Heart left ventricle (tissue), 13 donors: ENCODE measurements at regions not wholly inside any gene's neighbourhood (a gene's known extent, or its start where the extent isn't known, plus 50 kb on each side); places are given as distances from the start of the nearest gene placed in this dataset.

Experiments
- POLR2A ChIP-seq, 2 donors: fragments of 450-650 bp; IDR thresholded peaks; one replicate each; pipeline ENCODE4 v1.6.1; 2017; ENCODE audit warnings: antibody characterized with exemption in 2 of 2, mild to moderate bottlenecking in 2 of 2, moderate library complexity in 2 of 2
- TF ChIP-seq, protein P1 (sequence below), 12 donors: fragments of 200-600 bp; sonication (generic) in 4 of 12; IDR thresholded peaks; one replicate each; pipeline versions ENCODE4 v1.5.0 to v1.8.0; 2018 to 2022; ENCODE audit warnings: antibody characterized with exemption in 12 of 12, mild to moderate bottlenecking in 5 of 12
- donor health status: ischemic (EF 13 %, LVEDD 7.1; RV severe dilation, severe dysfunction).
- donor health status: DM: no; HTN: yes; CAD: no.
- donor health status: DM: no; HTN: no; CAD: no.
- donor health status: ischemic (EF 25% LVEDD 6.9; RV normal size, moderate dysfunction).
- donor health status: ischemic (EF 25% LVEDD 5.7; RV mildly dilated, moderate dysfunction).
- donor health status: ischemic (EF 35%, LVEDD 5.7; RV mildly dilated, moderate dysfunction).
- donor health status: nonischemic (EF 11% LVEDD 7.7; RV severe dilation, severe dysfunction).
- donor health status: DM: yes; HTN: yes; CAD: no.
- donor health status: PGD.
- donor health status: ischemic (EF 29% LVEDD 5.4; RV normal size, mild dysfunction).
- donor health status: nonischemic (EF 23%, LVEDD 6.1; RV moderate dilation, normal function).

DNA sequence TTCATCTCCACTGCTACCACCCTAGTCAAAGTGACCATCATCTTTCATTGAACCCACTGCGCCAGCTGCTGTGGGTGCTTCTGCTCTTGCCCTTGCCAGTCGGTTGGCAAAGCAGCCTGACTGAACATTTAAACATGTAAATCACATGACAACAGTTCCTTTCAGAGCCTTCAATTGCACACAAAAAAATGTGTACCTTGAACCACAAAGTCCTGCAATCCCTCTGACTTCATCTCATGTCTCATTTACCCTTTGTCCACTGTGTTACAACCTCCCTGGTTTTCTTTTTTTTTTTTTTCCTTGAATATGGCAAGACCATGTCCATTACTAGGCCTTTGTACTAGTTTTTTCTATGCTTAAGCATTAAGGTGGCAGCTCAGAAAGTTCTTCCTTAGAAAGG is 183.5 kb downstream of the GBA3 start:
- TF ChIP-seq, protein P1, sequence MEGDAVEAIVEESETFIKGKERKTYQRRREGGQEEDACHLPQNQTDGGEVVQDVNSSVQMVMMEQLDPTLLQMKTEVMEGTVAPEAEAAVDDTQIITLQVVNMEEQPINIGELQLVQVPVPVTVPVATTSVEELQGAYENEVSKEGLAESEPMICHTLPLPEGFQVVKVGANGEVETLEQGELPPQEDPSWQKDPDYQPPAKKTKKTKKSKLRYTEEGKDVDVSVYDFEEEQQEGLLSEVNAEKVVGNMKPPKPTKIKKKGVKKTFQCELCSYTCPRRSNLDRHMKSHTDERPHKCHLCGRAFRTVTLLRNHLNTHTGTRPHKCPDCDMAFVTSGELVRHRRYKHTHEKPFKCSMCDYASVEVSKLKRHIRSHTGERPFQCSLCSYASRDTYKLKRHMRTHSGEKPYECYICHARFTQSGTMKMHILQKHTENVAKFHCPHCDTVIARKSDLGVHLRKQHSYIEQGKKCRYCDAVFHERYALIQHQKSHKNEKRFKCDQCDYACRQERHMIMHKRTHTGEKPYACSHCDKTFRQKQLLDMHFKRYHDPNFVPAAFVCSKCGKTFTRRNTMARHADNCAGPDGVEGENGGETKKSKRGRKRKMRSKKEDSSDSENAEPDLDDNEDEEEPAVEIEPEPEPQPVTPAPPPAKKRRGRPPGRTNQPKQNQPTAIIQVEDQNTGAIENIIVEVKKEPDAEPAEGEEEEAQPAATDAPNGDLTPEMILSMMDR (IDR thresholded peaks at IDR 0.05), result no peak
- TF ChIP-seq POLR2A (IDR thresholded peaks at IDR 0.05), result no peak
